ENCODE measurements at regions not wholly inside any gene's neighbourhood (a gene's known extent, or its start where the extent isn't known, plus 50 kb on each side); places are given as distances from the start of the nearest gene placed in this dataset.

GRCh38 chr3:152683521-152683999 is 151.4 kb upstream of the P2RY1 start:
- TF ChIP-seq FOXK2 (IDR thresholded peaks at IDR 0.05): no peak
- no peak for TF ChIP-seq SP1 (IDR thresholded peaks at IDR 0.05)
